ENCODE measurements at regions not wholly inside any gene's neighbourhood (a gene's known extent, or its start where the extent isn't known, plus 50 kb on each side); places are given as distances from the start of the nearest gene placed in this dataset.

DNA sequence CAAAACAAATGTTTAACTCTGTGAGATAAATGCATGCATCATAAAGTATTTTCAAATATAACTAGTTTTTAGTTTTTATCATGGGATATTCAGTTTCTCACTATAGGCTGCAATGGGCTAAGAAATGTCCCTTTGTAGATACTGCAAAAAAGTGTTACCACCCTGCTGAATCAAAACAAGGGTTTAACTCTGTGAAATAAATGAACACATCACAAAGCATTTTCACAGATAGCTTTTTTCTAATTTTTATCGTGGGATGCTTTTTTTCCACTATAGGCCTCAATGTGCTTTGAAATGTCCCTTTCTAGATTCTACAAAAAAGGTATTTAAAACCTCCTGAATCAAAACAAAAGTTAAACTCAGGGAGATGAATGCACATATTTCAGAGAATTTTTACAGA is 541.1 kb downstream of the KCNJ18 start:
- no peaks in the 10 kb centered on the region for H3K36me3 ChIP-seq
- H3K4me3 ChIP-seq: no peak overlapping the region
- TF ChIP-seq POLR2AphosphoS5 (IDR thresholded peaks at IDR 0.05) (no peak), EP300 (IDR thresholded peaks at IDR 0.05) (no peak), POLR2A (IDR thresholded peaks at IDR 0.05) (no peak)
- TF ChIP-seq, protein P1, sequence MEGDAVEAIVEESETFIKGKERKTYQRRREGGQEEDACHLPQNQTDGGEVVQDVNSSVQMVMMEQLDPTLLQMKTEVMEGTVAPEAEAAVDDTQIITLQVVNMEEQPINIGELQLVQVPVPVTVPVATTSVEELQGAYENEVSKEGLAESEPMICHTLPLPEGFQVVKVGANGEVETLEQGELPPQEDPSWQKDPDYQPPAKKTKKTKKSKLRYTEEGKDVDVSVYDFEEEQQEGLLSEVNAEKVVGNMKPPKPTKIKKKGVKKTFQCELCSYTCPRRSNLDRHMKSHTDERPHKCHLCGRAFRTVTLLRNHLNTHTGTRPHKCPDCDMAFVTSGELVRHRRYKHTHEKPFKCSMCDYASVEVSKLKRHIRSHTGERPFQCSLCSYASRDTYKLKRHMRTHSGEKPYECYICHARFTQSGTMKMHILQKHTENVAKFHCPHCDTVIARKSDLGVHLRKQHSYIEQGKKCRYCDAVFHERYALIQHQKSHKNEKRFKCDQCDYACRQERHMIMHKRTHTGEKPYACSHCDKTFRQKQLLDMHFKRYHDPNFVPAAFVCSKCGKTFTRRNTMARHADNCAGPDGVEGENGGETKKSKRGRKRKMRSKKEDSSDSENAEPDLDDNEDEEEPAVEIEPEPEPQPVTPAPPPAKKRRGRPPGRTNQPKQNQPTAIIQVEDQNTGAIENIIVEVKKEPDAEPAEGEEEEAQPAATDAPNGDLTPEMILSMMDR (IDR thresholded peaks at IDR 0.05): no peak
- H3K9me3 ChIP-seq: peaks cover 0 to 23% (median 11%) of the 10 kb centered on the region in 4 donors
- WGBS, 5 donors: 86 to 94% (median 88%) methylated on average over 1 of the region's 1 CpG
- H3K27me3 ChIP-seq: no peaks in the 10 kb centered on the region
- no peak overlapping the region for H3K27ac ChIP-seq
- intact Hi-C loops (cut with DNase I; ENCODE audit: low total_unique reads): no loop called here
- no peak for DNase-seq
- H3K4me1 ChIP-seq: no peaks in the 10 kb centered on the region

DNA sequence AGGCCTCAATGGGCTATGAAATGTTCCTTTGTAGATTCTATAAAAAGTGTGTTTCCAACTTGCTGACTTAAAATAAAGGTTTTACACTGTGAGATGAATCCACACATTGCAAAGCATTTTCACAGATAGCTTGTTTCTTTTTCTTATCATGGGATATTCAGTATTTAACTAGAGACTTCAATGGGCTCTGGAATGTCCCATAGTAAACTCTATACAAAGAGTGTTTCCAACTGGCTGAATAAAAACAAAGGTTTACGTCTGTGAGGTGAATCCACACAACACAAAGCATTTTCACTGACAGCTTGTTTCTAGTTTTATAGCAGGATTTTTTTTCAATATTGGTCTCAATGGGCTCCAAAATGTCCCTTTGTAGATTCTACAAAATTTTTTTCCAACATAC is 550.1 kb downstream of the KCNJ18 start:
- intact Hi-C loops (cut with DNase I; ENCODE audit: low total_unique reads): loop anchor here (10.0 kb wide), 1 partner anchor 62 kb away; no protein-coding TSS in a partner anchor

GRCh38 chr17:22251498-22251897 is 559.2 kb downstream of the KCNJ18 start:
- Histone ChIP-seq H3K9me3 (peaks cover 0 to 34% (median 11%) of the 10 kb centered on the region in 4 donors), H3K27ac (no peak overlapping the region), H3K4me3 (no peak overlapping the region), H3K36me3 (no peaks in the 10 kb centered on the region), H3K4me1 (no peaks in the 10 kb centered on the region), H3K27me3 (no peaks in the 10 kb centered on the region)
- DNase-seq: no peak
- intact Hi-C loops (cut with DNase I; ENCODE audit: low total_unique reads): no loop called here
- 57 to 66% (median 60%) methylated on average over 2 of the region's 2 CpGs for WGBS, 5 donors
- TF ChIP-seq, protein P1 (IDR thresholded peaks at IDR 0.05): no peak
- TF ChIP-seq POLR2AphosphoS5 (IDR thresholded peaks at IDR 0.05) (no peak), POLR2A (IDR thresholded peaks at IDR 0.05) (no peak), EP300 (IDR thresholded peaks at IDR 0.05) (no peak)

More for the DNA sequence above, 550.1 kb downstream of the KCNJ18 start:
- DNase-seq: no peak
- H3K36me3 ChIP-seq: no peaks in the 10 kb centered on the region
- no peak overlapping the region for H3K4me3 ChIP-seq
- H3K4me1 ChIP-seq: no peaks in the 10 kb centered on the region
- peaks cover 0 to 4% (median 2%) of the 10 kb centered on the region in 4 donors for H3K9me3 ChIP-seq
- H3K27ac ChIP-seq: no peak overlapping the region
- 54 to 84% (median 73%) methylated on average over 1 of the region's 1 CpG for WGBS, 5 donors
- no peaks in the 10 kb centered on the region for H3K27me3 ChIP-seq
- TF ChIP-seq POLR2AphosphoS5 (IDR thresholded peaks at IDR 0.05): no peak
- TF ChIP-seq EP300 (IDR thresholded peaks at IDR 0.05): no peak
- no peak for TF ChIP-seq POLR2A (IDR thresholded peaks at IDR 0.05)
- TF ChIP-seq, protein P1 (IDR thresholded peaks at IDR 0.05): no peak

- H3K4me1 ChIP-seq: no peaks in the 10 kb centered on the region
- H3K36me3 ChIP-seq: no peaks in the 10 kb centered on the region
- H3K27ac ChIP-seq: no peak overlapping the region
- H3K27me3 ChIP-seq: no peaks in the 10 kb centered on the region
- 36 to 75% (median 70%) methylated on average over 1 of the region's 1 CpG for WGBS, 5 donors
- H3K4me3 ChIP-seq: no peak overlapping the region
- peaks cover 0 to 30% (median 12%) of the 10 kb centered on the region in 4 donors for H3K9me3 ChIP-seq
- no peak for TF ChIP-seq EP300 (IDR thresholded peaks at IDR 0.05)
- TF ChIP-seq POLR2AphosphoS5 (IDR thresholded peaks at IDR 0.05): no peak
- no peak for TF ChIP-seq POLR2A (IDR thresholded peaks at IDR 0.05)
- TF ChIP-seq, protein P1 (IDR thresholded peaks at IDR 0.05): no peak
- no peak for DNase-seq
- intact Hi-C loops (cut with DNase I; ENCODE audit: low total_unique reads): no loop called here
These were observed 560.7 kb downstream of the KCNJ18 start for GRCh38 chr17:22253007-22253406.
